LNCAP (cell line): ENCODE measurements at regions not wholly inside any gene's neighbourhood (a gene's known extent, or its start where the extent isn't known, plus 50 kb on each side); places are given as distances from the start of the nearest gene placed in this dataset.

ENCODE experiments used
- TF ChIP-seq, protein P1 (sequence below): fragments of 450-650 bp; IDR thresholded peaks from 2 replicates; pipeline ENCODE4 v1.5.1; 2017; ENCODE audit warnings: mild to moderate bottlenecking

DNA sequence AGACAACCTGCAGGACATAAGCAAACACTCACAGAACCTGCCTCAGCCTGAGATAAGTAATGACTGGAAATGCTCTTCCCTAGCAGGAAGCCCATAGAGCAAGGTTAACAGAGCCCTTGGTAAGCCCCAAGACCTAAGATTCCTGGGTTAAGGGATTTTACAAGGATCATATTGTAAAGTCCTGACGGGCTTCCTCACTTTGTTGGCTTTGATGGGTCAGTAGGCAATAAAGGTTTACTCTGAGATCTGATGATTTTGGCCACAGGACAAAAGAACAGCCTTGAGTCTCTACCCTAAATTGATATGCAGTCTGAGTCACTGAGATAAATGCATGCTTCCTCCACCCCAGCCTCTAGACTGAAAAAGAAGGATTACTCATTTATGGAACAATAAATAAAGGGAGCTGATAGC, 270.8 kb downstream of the HTR7 start:
- TF ChIP-seq, protein P1, sequence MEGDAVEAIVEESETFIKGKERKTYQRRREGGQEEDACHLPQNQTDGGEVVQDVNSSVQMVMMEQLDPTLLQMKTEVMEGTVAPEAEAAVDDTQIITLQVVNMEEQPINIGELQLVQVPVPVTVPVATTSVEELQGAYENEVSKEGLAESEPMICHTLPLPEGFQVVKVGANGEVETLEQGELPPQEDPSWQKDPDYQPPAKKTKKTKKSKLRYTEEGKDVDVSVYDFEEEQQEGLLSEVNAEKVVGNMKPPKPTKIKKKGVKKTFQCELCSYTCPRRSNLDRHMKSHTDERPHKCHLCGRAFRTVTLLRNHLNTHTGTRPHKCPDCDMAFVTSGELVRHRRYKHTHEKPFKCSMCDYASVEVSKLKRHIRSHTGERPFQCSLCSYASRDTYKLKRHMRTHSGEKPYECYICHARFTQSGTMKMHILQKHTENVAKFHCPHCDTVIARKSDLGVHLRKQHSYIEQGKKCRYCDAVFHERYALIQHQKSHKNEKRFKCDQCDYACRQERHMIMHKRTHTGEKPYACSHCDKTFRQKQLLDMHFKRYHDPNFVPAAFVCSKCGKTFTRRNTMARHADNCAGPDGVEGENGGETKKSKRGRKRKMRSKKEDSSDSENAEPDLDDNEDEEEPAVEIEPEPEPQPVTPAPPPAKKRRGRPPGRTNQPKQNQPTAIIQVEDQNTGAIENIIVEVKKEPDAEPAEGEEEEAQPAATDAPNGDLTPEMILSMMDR = no peak

DNA sequence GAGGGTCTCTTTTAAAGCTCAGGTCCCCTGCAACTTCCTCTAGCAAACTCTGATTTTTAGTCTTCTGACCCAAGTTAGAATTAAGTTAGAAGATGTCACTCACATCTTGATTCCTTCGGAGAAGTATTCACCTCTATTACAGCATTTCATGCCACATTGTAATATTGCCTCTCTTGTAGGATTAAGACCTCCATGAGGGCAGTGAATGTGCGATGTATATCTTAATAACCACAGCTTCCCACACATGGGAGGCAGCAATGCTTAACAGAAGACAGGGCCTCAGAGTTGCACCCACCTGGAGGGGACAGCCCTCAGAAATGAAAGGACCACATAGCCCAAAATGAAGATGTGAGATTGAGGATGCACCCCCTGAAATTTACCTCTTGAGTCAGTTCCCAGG, 270.3 kb downstream of the HTR7 start:
- TF ChIP-seq, protein P1 = no peak

DNA sequence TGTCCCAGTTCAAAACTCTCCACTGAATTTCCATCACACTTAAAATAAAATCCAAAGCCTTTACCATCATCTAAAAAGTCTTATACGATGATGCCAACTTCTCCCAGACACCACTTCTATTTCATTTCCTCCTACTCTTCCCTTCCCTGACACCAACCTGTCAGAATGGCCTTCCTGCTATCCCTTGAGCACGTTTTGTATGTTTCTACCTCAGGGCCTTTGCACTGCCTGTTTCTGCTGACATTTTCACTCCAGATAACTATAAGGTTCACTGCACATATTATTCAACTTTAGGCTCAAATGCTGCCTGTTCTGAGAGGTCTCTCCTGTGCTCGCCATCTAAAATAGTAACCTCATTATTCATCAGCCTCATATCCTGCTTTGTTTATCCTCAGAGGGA, 269.6 kb downstream of the HTR7 start:
- TF ChIP-seq, protein P1 = no peak

DNA sequence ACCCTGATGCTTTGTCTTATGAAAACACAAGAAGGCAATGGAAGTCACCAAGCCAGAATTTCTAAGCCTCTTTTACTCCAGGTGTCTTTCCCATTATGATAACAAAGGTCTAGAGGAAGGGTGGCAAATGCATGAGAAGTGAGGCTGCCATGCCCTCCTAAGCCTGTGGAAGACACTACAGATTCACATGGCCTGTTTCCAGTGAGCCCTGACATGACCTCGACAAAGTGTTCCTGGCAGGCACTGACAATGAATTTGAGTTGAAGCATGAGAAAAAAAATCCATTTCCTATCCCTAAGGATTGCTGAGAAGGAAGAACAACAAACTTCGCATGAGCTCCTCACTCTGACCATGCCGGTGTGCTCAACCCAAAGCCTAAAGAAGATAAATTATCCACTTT, 268.0 kb downstream of the HTR7 start:
- TF ChIP-seq, protein P1 = no peak

- TF ChIP-seq, protein P1 = no peak
These were observed 266.2 kb downstream of the HTR7 start for GRCh38 chr10:90591629-90592028.

DNA sequence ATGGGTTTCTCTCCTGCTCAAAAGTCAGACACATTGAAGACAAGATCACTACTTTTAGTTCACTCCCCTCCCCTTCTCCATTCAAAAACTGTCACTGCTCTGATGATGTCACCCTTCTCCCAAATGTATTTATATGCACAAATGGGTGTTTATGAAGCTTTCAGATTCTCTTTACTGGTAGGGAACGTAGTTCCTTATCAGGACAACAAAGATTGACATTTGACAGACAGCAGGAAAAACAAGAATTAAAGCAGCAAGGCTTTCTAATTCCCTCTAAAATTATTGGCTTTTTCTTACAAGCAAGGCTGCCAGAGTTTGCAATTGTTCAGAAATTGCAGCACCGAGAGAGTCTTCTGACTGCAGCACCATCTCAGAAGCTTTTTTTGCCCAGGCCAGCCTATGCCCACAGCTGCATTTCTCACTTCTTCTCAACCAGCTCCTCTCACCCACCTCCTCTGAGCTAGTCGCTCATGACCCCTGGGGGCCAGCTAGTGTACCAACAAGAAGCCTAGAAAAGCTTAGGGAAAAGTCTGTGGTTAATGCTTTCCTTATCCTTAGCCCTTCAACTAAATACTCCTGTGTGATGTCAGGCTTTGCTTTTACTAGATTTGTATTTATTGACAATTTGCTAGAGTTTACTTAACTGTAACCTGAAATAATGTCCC, 265.1 kb downstream of the HTR7 start:
- TF ChIP-seq, protein P1 = peak; percentile 51

GRCh38 chr10:90598513-90598912, 259.3 kb downstream of the HTR7 start:
- TF ChIP-seq, protein P1 = no peak
